ENCODE measurements at regions not wholly inside any gene's neighbourhood (a gene's known extent, or its start where the extent isn't known, plus 50 kb on each side); places are given as distances from the start of the nearest gene placed in this dataset.

- no peak for DNase-seq (ENCODE audit: low read depth)
- in situ Hi-C loops (cut with HindIII; ENCODE audit: low pct_unique_long_range_greater_than_20kb, low sequenced_read_pairs), result no loop called here
These were observed 74.9 kb upstream of the NR2F2 start for GRCh38 chr15:96255599-96255998.

GRCh38 chr15:96261575-96262034 is 68.9 kb upstream of the NR2F2 start:
- in situ Hi-C loops (cut with HindIII; ENCODE audit: low pct_unique_long_range_greater_than_20kb, low sequenced_read_pairs), result no loop called here

GRCh38 chr15:96262097-96262496 is 68.4 kb upstream of the NR2F2 start:
- DNase-seq (ENCODE audit: low read depth), result peak; percentile 19
- in situ Hi-C loops (cut with HindIII; ENCODE audit: low pct_unique_long_range_greater_than_20kb, low sequenced_read_pairs), result no loop called here

More at GRCh38 chr15:96261575-96262034, 68.9 kb upstream of the NR2F2 start:
- DNase-seq (ENCODE audit: low read depth), result peak; percentile 78

GRCh38 chr15:96262549-96263489 is 67.7 kb upstream of the NR2F2 start:
- in situ Hi-C loops (cut with HindIII; ENCODE audit: low pct_unique_long_range_greater_than_20kb, low sequenced_read_pairs), result no loop called here
- peak; percentile 42 for DNase-seq (ENCODE audit: low read depth)

- DNase-seq (ENCODE audit: low read depth), result peak; percentile 87
- in situ Hi-C loops (cut with HindIII; ENCODE audit: low pct_unique_long_range_greater_than_20kb, low sequenced_read_pairs), result no loop called here
These were observed 66.1 kb upstream of the NR2F2 start for GRCh38 chr15:96264351-96264798.

DNA sequence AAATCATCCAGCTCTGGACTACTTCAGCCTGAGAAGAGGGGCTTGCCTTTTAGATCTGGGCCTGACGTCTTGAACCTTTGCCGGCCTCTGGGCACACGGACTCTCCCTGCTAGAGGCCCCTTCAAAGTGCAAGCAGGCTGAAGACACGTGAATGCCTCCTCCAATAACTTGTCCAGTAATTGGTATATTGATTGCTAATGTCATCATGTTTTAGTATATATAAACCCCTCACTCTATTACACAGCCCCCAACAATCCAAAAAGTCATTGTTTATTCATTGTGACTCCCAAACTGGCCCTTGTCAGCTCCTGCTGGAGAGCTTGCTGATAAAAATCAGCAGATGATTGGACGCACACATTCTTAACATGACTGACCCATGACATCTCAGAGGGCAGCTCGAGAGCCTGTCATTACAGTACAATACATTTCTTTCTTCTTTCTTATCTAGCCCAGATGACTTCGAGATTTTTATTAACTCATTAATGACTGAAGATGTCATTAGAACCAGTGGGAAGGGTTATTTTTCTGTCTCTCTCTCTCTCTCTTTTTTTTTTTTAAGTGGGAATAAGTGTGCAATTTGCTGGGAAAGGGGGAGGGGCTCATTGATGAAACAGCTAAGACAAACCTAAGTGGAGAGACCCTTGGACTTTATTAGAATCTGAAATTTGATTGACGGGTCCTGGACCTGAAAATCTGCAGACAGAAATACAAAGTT is 65.5 kb upstream of the NR2F2 start:
- DNase-seq (ENCODE audit: low read depth), result peak; percentile 92
- in situ Hi-C loops (cut with HindIII; ENCODE audit: low pct_unique_long_range_greater_than_20kb, low sequenced_read_pairs), result no loop called here

DNA sequence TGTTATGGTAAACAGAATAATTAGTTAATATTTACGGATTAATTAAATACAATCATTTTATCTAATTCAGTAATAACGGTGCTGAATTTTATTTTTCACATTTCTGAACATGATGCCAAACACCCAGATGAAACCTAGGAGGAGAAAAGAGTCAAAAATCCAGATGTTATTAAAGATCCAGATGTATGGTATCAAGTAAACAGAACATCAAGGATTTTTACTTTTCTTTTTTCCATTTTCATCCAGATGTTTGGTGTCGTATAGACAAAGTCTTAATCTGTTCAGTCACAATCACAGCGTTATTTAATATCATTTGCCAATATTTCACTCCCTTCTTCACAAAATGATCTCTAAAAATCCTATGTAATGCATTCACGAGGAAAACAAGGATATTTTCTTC is 64.0 kb upstream of the NR2F2 start:
- no peak for DNase-seq (ENCODE audit: low read depth)
- in situ Hi-C loops (cut with HindIII; ENCODE audit: low pct_unique_long_range_greater_than_20kb, low sequenced_read_pairs), result no loop called here

DNA sequence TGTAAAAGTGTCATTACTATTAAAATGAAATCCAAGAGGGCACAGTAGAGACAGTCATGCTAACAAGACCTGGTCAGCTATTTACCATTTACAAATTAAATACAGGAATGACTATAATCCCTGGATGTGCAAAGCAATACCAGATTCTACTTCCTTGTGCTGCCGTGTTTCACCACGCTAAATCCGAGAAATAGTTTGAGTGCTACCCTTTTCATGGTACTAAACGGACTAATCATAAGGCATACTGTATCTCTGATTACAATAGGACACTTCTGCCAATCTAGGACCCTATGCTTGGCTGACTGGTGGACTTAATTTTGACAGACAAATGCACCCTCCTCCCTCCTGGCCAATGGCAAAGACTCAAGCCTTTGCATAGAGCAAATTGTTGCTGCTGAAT is 63.0 kb upstream of the NR2F2 start:
- no peak for DNase-seq (ENCODE audit: low read depth)
- in situ Hi-C loops (cut with HindIII; ENCODE audit: low pct_unique_long_range_greater_than_20kb, low sequenced_read_pairs), result no loop called here

- in situ Hi-C loops (cut with HindIII; ENCODE audit: low pct_unique_long_range_greater_than_20kb, low sequenced_read_pairs), result no loop called here
- peak; percentile 68 for DNase-seq (ENCODE audit: low read depth)
These were observed 61.9 kb upstream of the NR2F2 start for GRCh38 chr15:96268442-96269204.

GRCh38 chr15:96270581-96271172 is 59.8 kb upstream of the NR2F2 start:
- in situ Hi-C loops (cut with HindIII; ENCODE audit: low pct_unique_long_range_greater_than_20kb, low sequenced_read_pairs), result no loop called here
- peak; percentile 76 for DNase-seq (ENCODE audit: low read depth)

DNA sequence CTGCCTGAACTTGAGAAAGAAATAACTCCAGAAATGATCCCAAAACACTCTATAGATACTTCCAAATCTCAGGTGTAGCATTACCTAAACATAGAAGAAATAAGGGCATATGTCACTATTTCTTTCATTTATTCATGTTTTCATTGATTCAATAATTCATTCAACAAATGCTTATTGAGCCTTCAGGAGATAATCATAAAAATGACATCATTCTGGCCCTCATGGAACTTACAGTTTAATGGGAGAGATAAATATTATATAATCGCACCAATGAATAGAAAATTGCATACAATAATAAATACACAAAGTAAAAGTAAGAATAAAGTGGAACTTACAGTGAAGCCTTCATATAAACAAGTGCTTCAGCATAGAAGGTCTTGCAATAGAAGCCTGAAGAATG is 58.1 kb upstream of the NR2F2 start:
- in situ Hi-C loops (cut with HindIII; ENCODE audit: low pct_unique_long_range_greater_than_20kb, low sequenced_read_pairs), result no loop called here
- DNase-seq (ENCODE audit: low read depth), result no peak

GRCh38 chr15:96273317-96274086 is 57.0 kb upstream of the NR2F2 start:
- in situ Hi-C loops (cut with HindIII; ENCODE audit: low pct_unique_long_range_greater_than_20kb, low sequenced_read_pairs), result no loop called here
- peak; percentile 98 for DNase-seq (ENCODE audit: low read depth)

DNA sequence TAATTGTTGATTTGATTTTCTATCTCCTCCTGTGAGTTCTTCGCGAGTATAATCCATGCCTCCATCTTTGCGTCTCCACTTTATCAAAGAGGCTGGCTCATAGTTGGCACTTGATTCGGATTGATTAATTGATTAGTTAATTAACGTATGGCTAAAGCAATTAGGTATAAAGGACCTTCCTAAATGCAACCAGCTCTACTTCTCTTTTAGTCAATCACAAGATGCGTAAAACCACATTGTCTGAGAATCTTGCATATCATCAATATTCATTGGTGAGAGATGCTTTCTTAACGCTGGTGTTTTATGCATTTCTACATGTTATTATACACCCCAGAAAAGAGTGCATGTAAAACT is 56.4 kb upstream of the NR2F2 start:
- DNase-seq (ENCODE audit: low read depth), result no peak
- in situ Hi-C loops (cut with HindIII; ENCODE audit: low pct_unique_long_range_greater_than_20kb, low sequenced_read_pairs), result no loop called here

GRCh38 chr15:96274698-96275097 is 55.8 kb upstream of the NR2F2 start:
- in situ Hi-C loops (cut with HindIII; ENCODE audit: low pct_unique_long_range_greater_than_20kb, low sequenced_read_pairs), result no loop called here
- no peak for DNase-seq (ENCODE audit: low read depth)

DNA sequence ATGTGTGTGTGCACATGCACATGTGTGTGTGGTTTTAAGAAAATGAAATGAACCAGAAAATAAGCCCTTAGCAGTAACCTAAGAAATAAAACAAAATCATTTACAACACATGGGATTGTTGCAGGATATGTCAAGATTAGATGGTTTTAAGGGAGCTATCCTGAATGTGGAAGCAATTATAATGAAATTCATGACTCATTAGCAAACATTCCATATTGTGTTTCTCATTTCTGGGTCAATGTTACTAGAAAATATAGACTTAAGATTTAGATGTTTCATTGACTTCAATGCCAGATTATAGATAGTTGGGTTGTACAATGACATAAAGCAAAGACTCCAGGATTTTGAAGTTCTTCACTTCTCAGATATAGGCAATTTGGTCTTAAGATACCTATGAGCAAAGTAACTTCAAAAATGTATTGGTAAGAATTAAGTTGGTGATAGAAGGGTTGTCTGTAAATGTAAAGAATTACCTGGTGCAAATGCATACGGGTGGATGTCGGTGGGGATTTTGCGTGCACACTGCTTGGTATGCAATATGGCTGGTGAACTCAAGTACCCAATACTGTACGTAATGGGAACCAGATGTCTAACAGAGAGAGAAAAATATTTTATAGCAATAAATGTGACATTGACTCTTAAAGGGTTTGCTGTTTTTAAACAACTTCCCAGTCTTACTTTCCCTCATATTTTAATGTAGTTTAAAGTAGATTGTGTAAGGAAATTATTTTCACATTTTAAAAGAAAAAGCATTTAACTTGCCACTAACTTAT is 53.9 kb upstream of the NR2F2 start:
- in situ Hi-C loops (cut with HindIII; ENCODE audit: low pct_unique_long_range_greater_than_20kb, low sequenced_read_pairs), result no loop called here
- DNase-seq (ENCODE audit: low read depth), result no peak

Data from Caki2 (cell line).